RWPE1 (cell line): ENCODE measurements at regions not wholly inside any gene's neighbourhood (a gene's known extent, or its start where the extent isn't known, plus 50 kb on each side); places are given as distances from the start of the nearest gene placed in this dataset.

Experiments used
- CTCF ChIA-PET: fragments of 350-600 bp; sonication (Branson Sonifier 250); formaldehyde crosslinking; extraction: SDS; loops from one replicate; lab custom pipeline; 2021; lab: Yijun Ruan, JAX
- POLR2A ChIA-PET: fragments of 400-600 bp; formaldehyde crosslinking; extraction: SDS; loops from one replicate; lab custom pipeline; 2020; ENCODE audit warnings: antibody characterized with exemption; ENCODE audit not compliant: low non-redundant PET; lab: Yijun Ruan, JAX
- DNase-seq: peaks from one replicate; pipeline ENCODE4 v3.0.0; 2012; ENCODE audit warnings: low spot score
- H3K27ac ChIP-seq: fragments of 450-650 bp; 2 replicates; pipeline ENCODE4 v1.5.1; 2017
- CTCF ChIP-seq: fragments of 450-650 bp; conservative IDR thresholded peaks from 2 replicates; pipeline ENCODE4 v1.5.1; 2017; ENCODE audit warnings: low read depth, mild to moderate bottlenecking

- no peak overlapping the region for H3K27ac ChIP-seq
- TF ChIP-seq CTCF: no peak
- POLR2A ChIA-PET: no interaction called here
- CTCF ChIA-PET: no interaction called here
- DNase-seq: no peak
Observed at GRCh38 chr6:140237251-140237650, 862.8 kb upstream of the CITED2 start.

GRCh38 chr6:140236732-140237131 is 862.3 kb upstream of the CITED2 start:
- ChIA-PET CTCF (no interaction called here), POLR2A (no interaction called here)
- DNase-seq: no peak
- TF ChIP-seq CTCF: no peak
- H3K27ac ChIP-seq: no peak overlapping the region

- ChIA-PET POLR2A (no interaction called here), CTCF (interaction anchor here (0.7 kb wide), 1 partner anchor 1525 kb away, joined by 3 read pairs; no protein-coding TSS in a partner anchor)
- no peak overlapping the region for H3K27ac ChIP-seq
- TF ChIP-seq CTCF: no peak
- DNase-seq: no peak
Observed at GRCh38 chr6:140230282-140230681, 855.8 kb upstream of the CITED2 start.

GRCh38 chr6:140228491-140228890 is 854.0 kb upstream of the CITED2 start:
- ChIA-PET POLR2A (no interaction called here), CTCF (interaction anchor here (0.6 kb wide), 1 partner anchor 1498 kb away, joined by 3 read pairs; no protein-coding TSS in a partner anchor)
- H3K27ac ChIP-seq: no peak overlapping the region
- DNase-seq: no peak
- no peak for TF ChIP-seq CTCF

- H3K27ac ChIP-seq: no peak overlapping the region
- POLR2A ChIA-PET: no interaction called here
- CTCF ChIA-PET: no interaction called here
- TF ChIP-seq CTCF: no peak
- DNase-seq: no peak
Observed at GRCh38 chr6:140226637-140227036, 852.2 kb upstream of the CITED2 start.

- no peak for DNase-seq
- ChIA-PET POLR2A (no interaction called here), CTCF (no interaction called here)
- no peak for TF ChIP-seq CTCF
- H3K27ac ChIP-seq: no peak overlapping the region
Observed at GRCh38 chr6:140225701-140226436, 851.4 kb upstream of the CITED2 start.
